Peyer's patch (tissue), 4 donors: ENCODE measurements at regions not wholly inside any gene's neighbourhood (a gene's known extent, or its start where the extent isn't known, plus 50 kb on each side); places are given as distances from the start of the nearest gene placed in this dataset.

ENCODE experiments used
- DNase-seq, 3 donors: peaks; one replicate each; pipeline ENCODE4 v3.0.0-alpha.2; 2017 to 2019
- H3K27ac ChIP-seq, 4 donors: fragments of 200-600 bp; sonication (generic); one replicate each; pipeline ENCODE4 v1.5.1; 2016 to 2019
- H3K27me3 ChIP-seq, 2 donors: fragments of 200-600 bp; sonication (generic); one replicate each; pipeline ENCODE4 v1.5.1; 2019
- H3K36me3 ChIP-seq, 3 donors: fragments of 200-600 bp; sonication (generic); one replicate each; pipeline ENCODE4 v1.5.1; 2016 to 2019
- H3K4me1 ChIP-seq, 4 donors: fragments of 200-600 bp; sonication (generic); one replicate each; pipeline ENCODE4 v1.5.1; 2016 to 2019
- H3K4me3 ChIP-seq, 4 donors: fragments of 200-600 bp; sonication (generic); 1 replicate in 3 of 4; 2 replicates in 1 of 4; pipeline ENCODE4 v1.5.1; 2016 to 2019; ENCODE audit warnings: mild to moderate bottlenecking in 1 of 4
- H3K9me3 ChIP-seq, 4 donors: fragments of 200-600 bp; sonication (generic); one replicate each; pipeline ENCODE4 v1.5.1; 2016 to 2019; ENCODE audit warnings: mild to moderate bottlenecking in 1 of 4
- POLR2A ChIP-seq, 2 donors: fragments of 450-650 bp; IDR thresholded peaks; one replicate each; pipeline ENCODE4 v1.5.1; 2017; ENCODE audit warnings: antibody characterized with exemption in 2 of 2, mild to moderate bottlenecking in 2 of 2, moderate library complexity in 2 of 2
- TF ChIP-seq, protein P1 (sequence below), 6 experiments: fragments of 450-650 bp in 4 of 6; fragments of 200-600 bp in 2 of 6; sonication (generic) in 1 of 6; IDR thresholded peaks; one replicate each; pipeline ENCODE4 v1.5.1; 2017 to 2019; ENCODE audit warnings: antibody characterized with exemption in 6 of 6, mild to moderate bottlenecking in 3 of 6, moderate library complexity in 1 of 6

GRCh38 chr14:55901291-55901690, 216.9 kb upstream of the PELI2 start:
- no peaks in the 10 kb centered on the region for H3K36me3 ChIP-seq

GRCh38 chr14:55902241-55902640, 216.0 kb upstream of the PELI2 start:
- TF ChIP-seq, protein P1, sequence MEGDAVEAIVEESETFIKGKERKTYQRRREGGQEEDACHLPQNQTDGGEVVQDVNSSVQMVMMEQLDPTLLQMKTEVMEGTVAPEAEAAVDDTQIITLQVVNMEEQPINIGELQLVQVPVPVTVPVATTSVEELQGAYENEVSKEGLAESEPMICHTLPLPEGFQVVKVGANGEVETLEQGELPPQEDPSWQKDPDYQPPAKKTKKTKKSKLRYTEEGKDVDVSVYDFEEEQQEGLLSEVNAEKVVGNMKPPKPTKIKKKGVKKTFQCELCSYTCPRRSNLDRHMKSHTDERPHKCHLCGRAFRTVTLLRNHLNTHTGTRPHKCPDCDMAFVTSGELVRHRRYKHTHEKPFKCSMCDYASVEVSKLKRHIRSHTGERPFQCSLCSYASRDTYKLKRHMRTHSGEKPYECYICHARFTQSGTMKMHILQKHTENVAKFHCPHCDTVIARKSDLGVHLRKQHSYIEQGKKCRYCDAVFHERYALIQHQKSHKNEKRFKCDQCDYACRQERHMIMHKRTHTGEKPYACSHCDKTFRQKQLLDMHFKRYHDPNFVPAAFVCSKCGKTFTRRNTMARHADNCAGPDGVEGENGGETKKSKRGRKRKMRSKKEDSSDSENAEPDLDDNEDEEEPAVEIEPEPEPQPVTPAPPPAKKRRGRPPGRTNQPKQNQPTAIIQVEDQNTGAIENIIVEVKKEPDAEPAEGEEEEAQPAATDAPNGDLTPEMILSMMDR (IDR thresholded peaks at IDR 0.05), result no peak
- TF ChIP-seq POLR2A (IDR thresholded peaks at IDR 0.05), result no peak

More at GRCh38 chr14:55901291-55901690, 216.9 kb upstream of the PELI2 start:
- no peak for DNase-seq
- no peak for TF ChIP-seq POLR2A (IDR thresholded peaks at IDR 0.05)
- TF ChIP-seq, protein P1 (IDR thresholded peaks at IDR 0.05), result no peak
- Histone ChIP-seq H3K4me3 (no peak overlapping the region), H3K27ac (no peak overlapping the region), H3K9me3 (no peaks in the 10 kb centered on the region), H3K4me1 (no peaks in the 10 kb centered on the region), H3K27me3 (no peaks in the 10 kb centered on the region)

GRCh38 chr14:55904086-55904485, 214.1 kb upstream of the PELI2 start:
- Histone ChIP-seq H3K27me3 (no peaks in the 10 kb centered on the region), H3K36me3 (no peaks in the 10 kb centered on the region), H3K4me1 (no peaks in the 10 kb centered on the region), H3K4me3 (no peak overlapping the region), H3K27ac (no peak overlapping the region), H3K9me3 (no peaks in the 10 kb centered on the region)
- no peak for DNase-seq
- TF ChIP-seq POLR2A (IDR thresholded peaks at IDR 0.05), result no peak
- TF ChIP-seq, protein P1 (IDR thresholded peaks at IDR 0.05), result no peak

More at GRCh38 chr14:55902241-55902640, 216.0 kb upstream of the PELI2 start:
- no peak overlapping the region for H3K27ac ChIP-seq
- DNase-seq, result no peak
- H3K4me3 ChIP-seq, result no peak overlapping the region
- no peaks in the 10 kb centered on the region for H3K4me1 ChIP-seq
- no peaks in the 10 kb centered on the region for H3K36me3 ChIP-seq
- no peaks in the 10 kb centered on the region for H3K27me3 ChIP-seq
- no peaks in the 10 kb centered on the region for H3K9me3 ChIP-seq

DNA sequence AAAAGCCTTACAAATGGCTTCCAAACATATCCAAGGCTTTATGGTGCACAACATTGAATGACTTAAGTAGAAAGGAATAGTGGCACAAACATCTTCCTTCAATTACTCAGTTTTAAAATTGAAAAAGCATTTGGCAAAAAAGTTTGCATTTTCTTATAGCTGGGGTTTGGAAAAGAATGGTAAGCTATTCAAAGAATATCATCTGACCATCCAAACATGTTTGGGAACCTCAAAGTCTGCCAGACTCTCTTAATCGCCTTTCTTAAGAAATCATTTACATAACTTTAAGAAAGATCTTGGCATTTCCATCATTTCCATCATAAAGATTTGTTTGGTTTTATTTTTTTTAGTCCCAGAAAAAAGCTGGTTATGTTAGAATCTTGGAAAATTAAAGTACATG, 210.1 kb upstream of the PELI2 start:
- no peak for DNase-seq
- H3K9me3 ChIP-seq, result no peaks in the 10 kb centered on the region
- H3K27me3 ChIP-seq, result no peaks in the 10 kb centered on the region
- TF ChIP-seq POLR2A (IDR thresholded peaks at IDR 0.05), result no peak
- TF ChIP-seq, protein P1 (IDR thresholded peaks at IDR 0.05), result no peak
- no peak overlapping the region for H3K4me3 ChIP-seq
- H3K36me3 ChIP-seq, result no peaks in the 10 kb centered on the region
- no peak overlapping the region for H3K27ac ChIP-seq
- no peaks in the 10 kb centered on the region for H3K4me1 ChIP-seq

- no peaks in the 10 kb centered on the region for H3K36me3 ChIP-seq
- no peak overlapping the region for H3K4me3 ChIP-seq
- TF ChIP-seq, protein P1 (IDR thresholded peaks at IDR 0.05), result no peak
- no peak for TF ChIP-seq POLR2A (IDR thresholded peaks at IDR 0.05)
- H3K4me1 ChIP-seq, result no peaks in the 10 kb centered on the region
- no peaks in the 10 kb centered on the region for H3K9me3 ChIP-seq
- DNase-seq, result no peak
- no peaks in the 10 kb centered on the region for H3K27me3 ChIP-seq
- H3K27ac ChIP-seq, result no peak overlapping the region
These were observed 208.3 kb upstream of the PELI2 start for GRCh38 chr14:55909879-55910278.
